Endothelial cell of umbilical vein (primary cell): ENCODE measurements at regions not wholly inside any gene's neighbourhood (a gene's known extent, or its start where the extent isn't known, plus 50 kb on each side); places are given as distances from the start of the nearest gene placed in this dataset.

Experiments used
- BruUV-seq: library from RNA; stranded (reverse); fragments of 400-500 nt; replicated peaks from 2 replicates; lab custom pipeline; 2021; lab: Mats Ljungman, UMichigan
- CTCF ChIA-PET: fragments of 300-600, 350-600 bp; sonication (Branson Sonifier 250); formaldehyde crosslinking; loops from one replicate; lab custom pipeline; 2021; ENCODE audit warnings: antibody characterized with exemption, inconsistent platforms; lab: Charles Lee
- POLR2A ChIA-PET: fragments of 300-600, 350-600 bp; sonication (Branson Sonifier 250); formaldehyde crosslinking; loops from one replicate; lab custom pipeline; 2021; ENCODE audit warnings: antibody characterized with exemption, inconsistent platforms; lab: Charles Lee
- DNase-seq: peaks from one replicate; pipeline ENCODE4 v3.0.0-alpha.2; 2011; ENCODE audit warnings: low read depth, low spot score
- FAIRE-seq: peaks from 2 replicates; lab custom pipeline; 2011; peaks lifted over from hg19 to GRCh38; lab: Jason Lieb, UNC
- H2AFZ ChIP-seq: 2 replicates; pipeline ENCODE4 v1.6.0; 2012; ENCODE audit warnings: low read depth, low read length, control low read depth, inconsistent platforms
- H3K27ac ChIP-seq: 2 replicates; pipeline ENCODE4 v1.5.1; 2011; ENCODE audit warnings: low read depth, mild to moderate bottlenecking, control low read depth, low read length, moderate library complexity; ENCODE audit not compliant: insufficient read depth
- H3K27me3 ChIP-seq, 2 experiments: 2 replicates each; pipeline versions ENCODE4 v1.6.0 to v1.6.1; 2011; ENCODE audit warnings: low read length in 2 of 2, mixed read lengths in 1 of 2; ENCODE audit not compliant: control insufficient read depth in 2 of 2, insufficient read depth in 2 of 2
- H3K36me3 ChIP-seq, 2 experiments: 2 replicates in 1 of 2; 3 replicates in 1 of 2; pipeline ENCODE4 v1.5.1; 2011; ENCODE audit warnings: low read length in 2 of 2, mild to moderate bottlenecking in 1 of 2, moderate library complexity in 1 of 2; ENCODE audit not compliant: control insufficient read depth in 2 of 2, insufficient read depth in 2 of 2; ENCODE audit errors: extremely low read depth in 1 of 2
- H3K4me1 ChIP-seq: 3 replicates; pipeline ENCODE4 v1.5.1; 2011; ENCODE audit warnings: mild to moderate bottlenecking, low read length; ENCODE audit not compliant: control insufficient read depth, insufficient read depth; ENCODE audit errors: extremely low read depth
- H3K4me2 ChIP-seq: 2 replicates; pipeline ENCODE4 v1.6.1; 2011; ENCODE audit warnings: low read length, control low read depth, mixed read lengths; ENCODE audit not compliant: insufficient read depth
- H3K4me3 ChIP-seq, 3 experiments: fragments of 200-600 bp in 1 of 3; sonication (generic), shearing (Covaris generic) in 1 of 3; replicated peaks in 1 of 3; 2 replicates each; pipeline ENCODE4 v1.5.1; 2011 to 2016; ENCODE audit warnings: control low read depth in 3 of 3, low read length in 3 of 3, mild to moderate bottlenecking in 2 of 3, inconsistent platforms in 1 of 3, low read depth in 1 of 3, moderate library complexity in 1 of 3; ENCODE audit not compliant: insufficient read depth in 1 of 3
- H3K79me2 ChIP-seq: 2 replicates; pipeline ENCODE4 v1.6.0; 2012; ENCODE audit warnings: low read length, inconsistent platforms; ENCODE audit not compliant: control insufficient read depth, insufficient read depth
- H3K9ac ChIP-seq: replicated peaks from 2 replicates; pipeline ENCODE3; 2011; ENCODE audit warnings: low read length, control low read depth; ENCODE audit not compliant: insufficient read depth; ENCODE audit errors: extremely low read depth
- H3K9me1 ChIP-seq: replicated peaks from 3 replicates; pipeline ENCODE4 v1.6.0; 2011; ENCODE audit warnings: mild to moderate bottlenecking, low read length; ENCODE audit not compliant: control insufficient read depth, insufficient read depth; ENCODE audit errors: extremely low read depth
- H3K9me3 ChIP-seq: replicated peaks from 2 replicates; pipeline ENCODE4 v1.5.1; 2012; ENCODE audit warnings: low read length, inconsistent platforms; ENCODE audit not compliant: control insufficient read depth, insufficient read depth
- H4K20me1 ChIP-seq: replicated peaks from 2 replicates; pipeline ENCODE3; 2011; ENCODE audit warnings: mild to moderate bottlenecking, low read length; ENCODE audit not compliant: control insufficient read depth, insufficient read depth; ENCODE audit errors: extremely low read depth
- EZH2 ChIP-seq: IDR thresholded peaks from 2 replicates; pipeline ENCODE4 v1.6.1; 2012; ENCODE audit warnings: borderline replicate concordance, low read depth, mild to moderate bottlenecking, moderate library complexity, low read length, inconsistent platforms; ENCODE audit not compliant: severe bottlenecking
- FOS ChIP-seq: IDR thresholded peaks from 2 replicates; pipeline ENCODE4 v1.6.1; 2011; ENCODE audit warnings: mild to moderate bottlenecking, low read length, moderate library complexity, borderline replicate concordance; ENCODE audit not compliant: insufficient read depth
- GATA2 ChIP-seq: IDR thresholded peaks from 2 replicates; pipeline ENCODE4 v1.7.0; 2011; ENCODE audit warnings: low read depth, mild to moderate bottlenecking, moderate library complexity, mixed read lengths, low read length; ENCODE audit not compliant: insufficient read length, insufficient read depth
- JUN ChIP-seq: IDR thresholded peaks from 2 replicates; pipeline ENCODE4 v1.6.1; 2011; ENCODE audit warnings: borderline replicate concordance, low read depth; ENCODE audit not compliant: insufficient read length, insufficient read depth
- MYC ChIP-seq: IDR thresholded peaks from one replicate; pipeline ENCODE4 v1.6.1; 2011; ENCODE audit warnings: mild to moderate bottlenecking, low read depth, low read length
- POLR2A ChIP-seq: IDR thresholded peaks from 2 replicates; pipeline ENCODE4 v1.6.1; 2012; ENCODE audit warnings: low read depth, mild to moderate bottlenecking, control low read depth, low read length
- POLR2AphosphoS5 ChIP-seq: IDR thresholded peaks from 2 replicates; pipeline ENCODE4 v1.6.1; 2012; ENCODE audit warnings: low read depth, mild to moderate bottlenecking, control low read depth, low read length, moderate library complexity; ENCODE audit not compliant: insufficient read depth
- dilution Hi-C: fragments of 300-500 bp; cut with MboI; formaldehyde crosslinking; loops from one replicate; pipeline ENCODE4 v1.15.0; 2019; ENCODE audit warnings: low sequenced_read_pairs; ENCODE audit not compliant: extremely low pct_ligation_motif_present
- intact Hi-C: fragments of 100-400 bp; cut with micrococcal nuclease; formaldehyde crosslinking; loops from one replicate; pipeline ENCODE4 v1.10.0; 2022
- TF ChIP-seq, protein P1 (sequence below): IDR thresholded peaks from 2 replicates; pipeline ENCODE4 v1.6.1; 2011; ENCODE audit not compliant: insufficient read depth, insufficient read length
- TF ChIP-seq, protein P2 (sequence below), 2 donors: IDR thresholded peaks; 1 replicate in 1 of 2; 2 replicates in 1 of 2; pipeline ENCODE4 v1.5.1; 2011; ENCODE audit warnings: low read length in 2 of 2, mild to moderate bottlenecking in 2 of 2, moderate library complexity in 2 of 2, control low read depth in 1 of 2, inconsistent platforms in 1 of 2, low read depth in 1 of 2; ENCODE audit not compliant: insufficient read depth in 1 of 2; ENCODE audit errors: extremely low read depth in 1 of 2

DNA sequence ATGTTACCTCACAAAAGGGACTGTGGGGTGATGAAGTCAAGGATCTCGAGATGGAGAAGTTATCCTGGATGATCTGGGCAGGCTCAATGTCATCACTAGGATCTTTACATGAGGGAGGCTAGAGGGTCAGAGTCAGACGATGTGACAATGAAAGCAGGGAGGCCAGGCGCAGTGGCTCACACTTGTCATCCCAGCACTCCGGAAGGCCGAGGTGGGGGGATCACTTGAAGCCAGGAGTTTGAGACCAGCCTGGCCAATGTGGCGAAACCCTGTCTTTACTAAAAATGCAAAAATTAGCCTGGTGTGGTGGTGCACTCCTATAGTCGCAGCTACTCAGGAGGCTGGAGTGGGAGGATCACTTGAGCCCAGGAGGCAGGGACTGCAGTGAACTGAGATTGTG is 68.8 kb downstream of the TTLL2 start:
- Histone ChIP-seq H2AFZ (no peak overlapping the region), H3K27me3 (no peaks in the 10 kb centered on the region), H3K36me3 (no peaks in the 10 kb centered on the region), H3K4me3 (no peak overlapping the region), H3K79me2 (no peaks in the 10 kb centered on the region), H4K20me1 (no peaks in the 10 kb centered on the region), H3K4me2 (no peak overlapping the region), H3K27ac (no peak overlapping the region), H3K9me3 (no peaks in the 10 kb centered on the region), H3K9ac (no peak overlapping the region), H3K4me1 (no peaks in the 10 kb centered on the region), H3K9me1 (no peaks in the 10 kb centered on the region)
- intact Hi-C loops (no loop called here), dilution Hi-C loops (no loop called here)
- TF ChIP-seq GATA2 (no peak), POLR2AphosphoS5 (no peak), EZH2 (no peak), FOS (no peak), JUN (no peak), POLR2A (no peak), MYC (no peak)
- TF ChIP-seq, protein P1, sequence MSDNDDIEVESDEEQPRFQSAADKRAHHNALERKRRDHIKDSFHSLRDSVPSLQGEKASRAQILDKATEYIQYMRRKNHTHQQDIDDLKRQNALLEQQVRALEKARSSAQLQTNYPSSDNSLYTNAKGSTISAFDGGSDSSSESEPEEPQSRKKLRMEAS: no peak
- TF ChIP-seq, protein P2, sequence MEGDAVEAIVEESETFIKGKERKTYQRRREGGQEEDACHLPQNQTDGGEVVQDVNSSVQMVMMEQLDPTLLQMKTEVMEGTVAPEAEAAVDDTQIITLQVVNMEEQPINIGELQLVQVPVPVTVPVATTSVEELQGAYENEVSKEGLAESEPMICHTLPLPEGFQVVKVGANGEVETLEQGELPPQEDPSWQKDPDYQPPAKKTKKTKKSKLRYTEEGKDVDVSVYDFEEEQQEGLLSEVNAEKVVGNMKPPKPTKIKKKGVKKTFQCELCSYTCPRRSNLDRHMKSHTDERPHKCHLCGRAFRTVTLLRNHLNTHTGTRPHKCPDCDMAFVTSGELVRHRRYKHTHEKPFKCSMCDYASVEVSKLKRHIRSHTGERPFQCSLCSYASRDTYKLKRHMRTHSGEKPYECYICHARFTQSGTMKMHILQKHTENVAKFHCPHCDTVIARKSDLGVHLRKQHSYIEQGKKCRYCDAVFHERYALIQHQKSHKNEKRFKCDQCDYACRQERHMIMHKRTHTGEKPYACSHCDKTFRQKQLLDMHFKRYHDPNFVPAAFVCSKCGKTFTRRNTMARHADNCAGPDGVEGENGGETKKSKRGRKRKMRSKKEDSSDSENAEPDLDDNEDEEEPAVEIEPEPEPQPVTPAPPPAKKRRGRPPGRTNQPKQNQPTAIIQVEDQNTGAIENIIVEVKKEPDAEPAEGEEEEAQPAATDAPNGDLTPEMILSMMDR (IDR thresholded peaks at IDR 0.05; ENCODE audit: extremely low read depth in 1 of 2, insufficient read depth in 1 of 2, low read depth in 1 of 2, low read length in 2 of 2): no peak
- FAIRE-seq (no peak), DNase-seq (no peak)
- POLR2A ChIA-PET: no interaction called here
- CTCF ChIA-PET: no interaction called here
- no TSS peak for BruUV-seq
